KBM-7 (cell line): ENCODE measurements at regions not wholly inside any gene's neighbourhood (a gene's known extent, or its start where the extent isn't known, plus 50 kb on each side); places are given as distances from the start of the nearest gene placed in this dataset.

Experiments
- DNase-seq: peaks from one replicate; pipeline ENCODE4 v3.0.0-alpha.2; 2015
- in situ Hi-C: fragments of 300-500 bp; cut with MboI; formaldehyde crosslinking; loops from 2 replicates; pipeline ENCODE4 v1.14.3; 2020; ENCODE audit warnings: low sequenced_read_pairs, low pct_unique_long_range_greater_than_20kb, mixed read lengths

DNA sequence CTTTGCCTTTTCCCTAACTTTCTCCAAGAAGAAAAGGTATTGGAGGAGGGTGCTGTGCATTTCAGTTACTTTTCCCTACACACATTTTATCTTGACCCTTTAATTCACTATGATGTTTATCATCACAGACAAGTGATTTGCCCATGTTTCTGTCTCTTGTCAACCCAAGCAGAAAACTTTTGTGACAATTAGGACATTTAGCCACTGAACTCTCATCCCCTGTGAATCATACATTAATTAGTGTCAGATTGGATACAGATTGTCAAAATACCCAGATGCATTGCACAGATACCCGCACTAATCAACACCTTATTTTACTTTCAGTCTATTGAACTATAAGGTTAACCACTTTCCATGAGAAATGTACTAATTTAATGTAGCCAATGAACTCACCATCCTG lies 912.9 kb downstream of the SORCS1 start:
- no peak for DNase-seq
- in situ Hi-C loops = no loop called here

DNA sequence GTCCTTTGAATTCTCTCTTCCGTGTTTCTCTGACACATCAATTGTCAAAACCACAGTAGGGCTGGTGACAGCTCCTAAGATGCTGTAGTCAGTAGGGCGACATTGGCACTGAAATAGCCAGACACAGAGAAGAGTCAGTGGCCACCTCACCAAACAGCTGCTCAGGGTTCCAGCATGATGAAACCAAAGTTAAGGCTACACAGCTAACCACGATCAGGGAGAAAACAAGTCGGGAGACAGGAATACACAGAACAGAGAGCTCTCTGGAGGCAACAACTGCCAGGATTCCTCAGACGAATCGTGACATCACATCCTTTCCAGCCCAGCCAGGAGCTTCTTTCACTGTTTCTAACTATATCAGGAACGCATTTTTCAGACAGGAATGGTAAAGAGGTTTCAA lies 922.2 kb downstream of the SORCS1 start:
- in situ Hi-C loops = no loop called here
- DNase-seq = no peak

DNA sequence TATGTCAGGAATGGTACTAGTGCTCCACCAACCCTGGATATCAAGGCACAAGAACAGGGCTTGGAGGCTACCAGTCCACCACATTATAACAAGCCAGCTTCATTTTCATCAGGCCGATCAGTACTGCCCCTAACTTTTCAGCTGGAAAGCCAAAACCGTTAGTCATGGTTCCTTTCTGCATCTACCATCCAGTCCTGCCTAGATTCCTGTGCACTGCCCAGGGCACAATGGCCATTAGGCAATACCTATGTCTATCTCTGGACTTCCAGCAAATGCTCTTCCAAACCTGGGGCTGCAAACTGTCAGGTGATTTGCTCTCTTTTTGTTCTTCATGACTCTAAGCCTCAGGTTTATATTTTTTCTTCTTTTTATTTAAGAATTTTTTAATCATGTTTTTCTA lies 937.7 kb downstream of the SORCS1 start:
- in situ Hi-C loops = no loop called here
- DNase-seq = no peak

DNA sequence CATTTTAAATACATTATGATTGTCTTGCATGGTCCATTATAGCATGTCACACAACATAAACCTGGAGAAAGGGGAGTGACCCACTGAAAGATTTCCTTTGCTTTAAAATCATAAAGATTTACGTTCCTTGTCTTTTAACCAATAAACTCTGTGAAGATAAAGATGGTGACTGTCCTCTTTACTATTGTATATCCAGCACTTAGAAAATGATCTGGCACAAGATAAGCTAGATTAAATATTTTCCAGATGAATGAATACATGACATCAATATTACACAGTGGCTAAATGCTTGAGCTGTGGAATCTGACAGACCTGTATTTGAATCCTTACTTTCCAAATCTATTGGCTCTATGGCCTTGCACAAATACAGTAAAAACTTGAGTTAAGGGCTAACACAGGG lies 938.4 kb downstream of the SORCS1 start:
- in situ Hi-C loops = no loop called here
- DNase-seq = no peak

DNA sequence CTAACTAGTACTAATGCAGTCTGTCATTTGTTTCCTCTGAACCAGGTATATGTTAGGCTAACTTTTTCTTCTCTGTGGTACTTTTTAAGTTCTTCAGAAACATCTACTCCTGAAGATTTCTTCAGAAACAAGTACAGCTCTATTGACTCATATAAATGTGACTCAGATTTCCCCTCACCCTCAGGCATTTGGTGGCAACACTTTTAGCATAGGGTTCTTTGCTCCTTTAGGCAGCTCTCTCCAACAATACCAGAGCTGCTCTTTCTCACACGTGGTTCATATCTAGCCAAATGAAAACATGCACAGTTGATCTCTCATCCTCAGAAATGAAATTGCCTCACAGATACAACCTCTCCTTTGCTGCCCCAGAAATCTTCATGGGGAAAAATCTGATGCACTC lies 939.8 kb downstream of the SORCS1 start:
- no peak for DNase-seq
- in situ Hi-C loops = no loop called here

DNA sequence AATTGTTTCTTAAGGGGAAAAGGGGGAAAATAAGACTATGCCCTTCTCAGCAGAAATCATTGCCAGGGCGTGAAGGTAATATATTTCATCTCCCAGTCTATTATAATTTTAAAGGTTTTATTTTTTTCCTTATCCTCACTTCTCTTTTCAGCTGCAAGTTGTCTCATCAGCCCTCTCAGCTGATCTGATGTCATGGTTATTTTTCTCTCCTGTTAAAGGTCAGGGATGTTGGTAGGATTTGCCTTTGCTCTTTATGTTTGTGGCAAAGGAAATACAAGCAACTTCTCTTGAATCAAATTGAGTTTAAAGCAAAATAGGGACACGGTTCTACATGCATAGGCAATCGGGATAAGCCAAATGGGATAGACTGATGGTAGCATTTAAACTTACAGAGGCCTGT lies 946.9 kb downstream of the SORCS1 start:
- in situ Hi-C loops = no loop called here
- DNase-seq = no peak

DNA sequence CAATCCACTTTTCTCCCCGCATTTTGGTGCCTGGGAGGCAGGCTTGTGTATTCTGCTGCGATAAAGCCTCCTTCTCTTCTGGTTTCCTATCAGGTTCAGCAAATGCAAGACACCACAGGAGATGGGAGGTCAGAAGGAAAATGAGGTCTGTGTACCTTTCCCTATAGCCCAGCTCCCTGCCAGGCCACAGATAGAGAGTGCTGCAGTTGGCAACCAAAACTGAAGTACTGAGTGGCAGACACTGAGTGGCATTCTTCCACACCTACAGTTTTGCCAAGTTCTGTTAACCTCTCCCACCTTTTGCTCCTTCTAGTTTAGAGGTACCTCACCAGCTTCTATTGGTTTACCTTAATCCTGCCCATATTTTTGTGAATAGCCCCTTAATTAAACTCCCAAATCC lies 948.4 kb downstream of the SORCS1 start:
- in situ Hi-C loops = no loop called here
- no peak for DNase-seq

DNA sequence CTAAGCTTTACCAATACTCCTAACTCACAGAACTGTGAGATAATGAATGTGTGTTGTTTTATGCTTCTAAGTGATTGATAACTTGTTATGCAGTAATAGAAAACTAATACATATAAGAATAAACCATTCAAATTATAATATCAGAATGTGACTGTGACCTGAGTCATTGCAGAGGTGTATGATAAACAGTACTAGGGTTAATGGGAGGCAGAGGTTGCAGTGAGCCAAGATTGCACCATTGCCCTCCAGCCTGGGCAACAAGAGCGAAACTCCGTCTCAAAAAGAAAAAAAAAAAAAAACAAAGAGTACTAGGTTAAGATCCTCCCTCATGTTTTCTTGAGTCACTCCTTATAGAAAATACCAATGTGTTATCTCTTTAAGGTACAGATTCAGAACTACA lies 950.3 kb downstream of the SORCS1 start:
- in situ Hi-C loops = no loop called here
- no peak for DNase-seq

DNA sequence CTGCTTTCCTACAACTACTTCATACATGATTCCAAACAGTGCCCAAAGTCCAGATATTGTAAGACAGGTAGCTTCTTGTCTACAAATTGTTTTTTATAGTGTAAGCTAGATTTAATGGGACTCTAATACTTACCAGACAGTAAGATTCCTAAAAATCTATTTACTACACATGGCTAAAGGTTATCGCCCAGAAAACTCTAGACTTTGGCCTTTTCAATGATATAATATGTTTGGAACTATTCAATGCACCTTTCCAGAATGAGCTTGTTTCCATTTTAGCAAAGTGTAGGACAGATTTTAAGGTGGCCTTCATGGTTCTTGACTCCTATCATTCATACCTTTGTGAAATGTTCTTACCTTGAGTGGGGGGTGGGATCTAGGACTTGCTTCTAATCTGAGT lies 951.0 kb downstream of the SORCS1 start:
- in situ Hi-C loops = no loop called here
- DNase-seq = no peak

DNA sequence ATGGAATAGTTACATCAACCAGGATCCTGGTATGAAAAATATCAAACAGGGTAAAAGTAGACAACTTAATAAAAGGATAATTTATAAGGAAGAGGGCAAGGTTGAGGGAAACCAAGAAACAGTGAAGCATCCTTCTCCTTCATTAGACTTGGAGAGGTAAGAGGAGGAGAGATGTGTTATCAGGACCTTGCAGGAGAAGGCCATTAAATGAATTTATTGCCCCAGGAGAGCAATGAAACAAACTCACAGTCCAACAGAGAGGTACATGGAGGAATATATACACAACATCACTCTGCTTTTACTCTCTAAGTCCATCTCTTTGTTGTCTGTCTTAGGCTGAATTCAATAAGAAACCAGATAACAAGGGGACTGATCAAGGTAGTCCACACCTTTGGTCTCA lies 966.2 kb downstream of the SORCS1 start:
- in situ Hi-C loops = no loop called here
- DNase-seq = no peak

DNA sequence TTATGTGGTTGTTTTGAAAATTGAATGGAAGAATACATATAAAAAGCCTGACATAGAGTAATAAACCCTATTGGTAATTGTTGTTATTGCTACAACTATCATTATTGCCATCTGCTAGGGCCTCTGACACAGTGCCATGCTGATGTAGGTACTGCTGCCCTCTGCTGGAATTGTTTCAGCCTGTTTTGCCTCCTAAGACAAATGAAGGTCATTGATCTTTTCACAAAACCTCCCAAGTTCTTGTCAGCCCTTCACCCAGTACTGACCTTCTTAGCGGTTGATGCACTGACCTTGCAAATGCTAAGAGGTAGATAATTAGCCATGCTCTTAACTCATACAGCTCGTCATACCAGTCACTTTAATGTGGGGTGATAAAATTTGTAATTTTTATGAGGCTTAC lies 975.2 kb downstream of the SORCS1 start:
- DNase-seq = peak; percentile 16

DNA sequence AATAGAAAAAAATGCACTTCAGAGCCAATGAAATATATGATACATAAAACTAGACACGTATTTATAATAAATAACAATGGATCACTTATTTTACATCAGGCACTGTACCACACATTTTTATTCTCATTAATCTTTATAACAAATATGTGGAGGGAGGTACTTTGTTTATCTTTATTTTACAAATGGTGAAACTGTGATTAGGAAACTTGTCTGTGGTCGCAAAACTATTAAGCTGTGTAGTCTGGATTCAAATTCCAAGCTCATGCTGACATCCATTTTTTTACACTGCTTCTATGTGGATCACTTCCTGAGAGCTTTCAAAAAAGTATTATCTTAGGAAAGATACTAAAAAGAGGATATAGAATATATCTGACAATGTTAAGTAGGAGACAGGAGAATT lies 978.6 kb downstream of the SORCS1 start:
- in situ Hi-C loops = no loop called here
- DNase-seq = no peak

More for the DNA sequence above, 975.2 kb downstream of the SORCS1 start:
- in situ Hi-C loops = no loop called here

DNA sequence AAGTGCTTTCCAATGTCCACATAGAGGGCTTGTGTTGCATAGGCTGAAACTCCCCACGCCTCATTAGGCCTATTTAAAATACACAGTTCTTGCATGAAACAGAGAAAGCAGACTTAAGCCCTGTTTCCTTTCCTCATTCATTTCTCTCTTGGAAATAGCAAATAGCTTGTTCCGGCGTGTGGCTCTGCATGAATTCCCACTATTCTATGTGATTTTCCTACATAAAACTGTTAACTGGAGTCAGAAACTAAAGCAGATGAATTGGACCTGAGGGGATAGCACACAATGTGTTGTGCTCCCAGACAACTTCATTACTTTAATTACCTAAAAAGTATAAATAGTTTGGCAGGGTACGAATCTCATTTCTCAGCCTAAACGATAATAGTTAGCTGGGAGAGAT lies 981.5 kb downstream of the SORCS1 start:
- in situ Hi-C loops = no loop called here

DNA sequence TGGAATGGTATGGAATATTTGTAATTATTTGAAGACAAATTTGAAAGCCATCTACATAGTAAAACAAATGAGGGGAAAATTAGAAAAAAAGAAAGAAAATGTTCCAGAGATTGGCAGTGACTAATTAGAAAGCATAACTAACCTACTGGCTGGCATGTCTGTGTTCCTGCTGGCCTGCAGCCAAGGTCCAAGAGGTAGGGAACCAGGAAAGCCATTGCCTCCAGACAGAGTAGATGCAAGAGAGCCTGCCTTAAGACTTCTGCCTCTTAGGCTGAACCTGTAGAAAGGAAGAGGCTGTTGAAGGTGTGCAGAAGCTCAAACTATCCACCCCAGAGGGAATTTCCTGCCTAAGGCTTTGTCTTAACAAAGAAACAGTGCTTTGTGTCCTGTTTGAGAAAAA lies 982.0 kb downstream of the SORCS1 start:
- in situ Hi-C loops = no loop called here

More for the DNA sequence above, 981.5 kb downstream of the SORCS1 start:
- no peak for DNase-seq

DNA sequence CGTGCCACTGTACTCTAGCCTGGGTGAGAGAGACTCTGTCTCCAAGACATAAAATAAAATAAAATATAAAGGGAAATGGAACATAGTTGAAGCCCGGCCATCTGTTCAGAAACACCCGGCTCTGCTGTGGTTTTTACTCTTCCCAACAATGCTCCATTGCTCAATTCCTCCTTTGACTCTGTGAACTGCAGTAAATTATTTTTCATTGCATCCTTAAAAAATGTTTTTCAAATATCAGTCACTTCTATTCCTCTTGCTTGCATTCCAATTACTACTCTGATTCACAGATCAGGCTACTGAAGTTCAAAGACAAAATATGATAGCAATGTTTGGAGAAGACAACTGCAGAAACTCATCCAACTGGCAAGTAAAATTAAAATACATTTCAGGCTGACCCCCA lies 983.0 kb downstream of the SORCS1 start:
- no peak for DNase-seq
- in situ Hi-C loops = no loop called here

More for the DNA sequence above, 982.0 kb downstream of the SORCS1 start:
- no peak for DNase-seq

DNA sequence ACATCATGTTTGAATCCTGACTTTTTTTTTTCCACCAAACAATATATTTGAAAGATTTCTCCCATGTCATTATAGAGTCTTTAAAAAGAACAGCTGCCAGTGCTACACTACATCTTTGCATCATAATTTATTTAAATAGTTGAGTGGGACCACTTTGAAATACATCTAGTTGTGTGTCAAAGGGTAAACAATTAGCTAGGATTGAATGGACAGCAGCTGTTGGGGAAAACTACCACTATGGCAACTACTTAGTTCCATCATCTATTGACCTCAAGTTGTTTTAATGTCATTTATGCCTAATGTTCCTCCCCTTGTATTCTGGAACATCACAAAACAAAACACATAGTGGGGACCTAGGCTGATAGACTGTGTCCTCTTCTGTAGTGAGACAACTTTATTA lies 985.1 kb downstream of the SORCS1 start:
- no peak for DNase-seq
- in situ Hi-C loops = no loop called here

DNA sequence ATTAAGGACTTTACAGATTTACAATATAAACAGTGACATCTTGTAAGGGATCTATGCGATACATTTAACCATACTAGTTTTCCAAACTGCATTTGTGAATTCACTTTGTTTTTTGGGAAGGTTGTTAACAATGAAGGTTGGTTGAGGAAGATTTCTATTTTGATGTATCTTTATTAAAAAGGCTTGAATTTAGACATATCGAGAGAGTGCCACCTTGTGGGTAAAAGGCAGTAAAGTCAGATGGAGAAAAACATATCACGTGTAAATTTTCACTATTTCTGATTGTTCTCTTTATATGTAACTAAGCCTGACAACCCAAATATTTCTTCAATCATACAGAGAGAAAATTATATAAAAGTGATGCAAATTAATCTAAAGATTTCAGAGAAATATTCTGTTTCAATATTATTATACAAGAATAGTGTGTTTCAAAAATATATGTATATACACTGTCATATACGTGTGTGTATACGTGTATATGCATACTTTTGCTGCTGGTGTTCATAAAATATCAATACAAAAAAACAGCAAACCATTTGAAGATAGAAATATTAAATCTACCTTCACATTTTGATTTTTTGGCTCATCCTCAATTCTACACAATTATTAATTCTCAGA lies 988.6 kb downstream of the SORCS1 start:
- peak; percentile 11 for DNase-seq

DNA sequence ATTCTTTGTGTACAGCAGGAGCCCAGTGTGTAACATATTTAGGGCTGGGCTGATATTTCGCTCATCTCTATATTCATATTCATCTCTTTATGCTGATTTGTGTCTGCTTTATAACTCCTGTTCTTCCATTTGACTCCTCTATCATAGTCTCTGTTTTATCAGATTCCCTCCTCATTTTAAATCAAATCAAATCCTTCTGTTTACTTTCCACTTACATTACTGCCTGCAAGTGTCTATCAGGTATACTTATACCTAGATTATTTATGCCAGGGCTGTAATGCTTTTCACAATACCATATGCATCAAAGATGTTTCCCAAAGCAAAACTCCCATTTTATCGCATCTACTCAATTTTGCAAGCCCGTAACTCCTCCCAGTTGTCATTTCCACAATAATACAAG lies 990.7 kb downstream of the SORCS1 start:
- in situ Hi-C loops = no loop called here
- DNase-seq = no peak

More for the DNA sequence above, 988.6 kb downstream of the SORCS1 start:
- in situ Hi-C loops = no loop called here

DNA sequence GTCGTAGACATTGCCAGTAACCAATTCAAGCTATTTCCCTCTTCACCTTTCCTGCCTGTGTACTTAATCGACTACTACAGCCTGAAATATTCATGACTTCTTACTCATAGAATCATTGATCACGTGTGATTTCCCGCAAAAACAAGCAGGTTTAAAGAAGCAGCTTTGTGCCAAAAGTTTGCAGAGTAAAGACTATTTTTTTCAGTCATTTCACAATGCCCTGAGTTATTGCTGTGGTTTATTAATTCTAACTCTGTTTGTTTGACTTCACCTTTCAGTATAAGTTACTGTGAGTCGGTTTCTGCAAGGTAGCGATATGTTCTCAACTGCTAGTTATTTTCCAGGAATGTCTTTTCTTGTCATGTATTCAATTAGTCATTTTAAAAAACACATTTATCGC lies 995.3 kb downstream of the SORCS1 start:
- no peak for DNase-seq
- in situ Hi-C loops = no loop called here

DNA sequence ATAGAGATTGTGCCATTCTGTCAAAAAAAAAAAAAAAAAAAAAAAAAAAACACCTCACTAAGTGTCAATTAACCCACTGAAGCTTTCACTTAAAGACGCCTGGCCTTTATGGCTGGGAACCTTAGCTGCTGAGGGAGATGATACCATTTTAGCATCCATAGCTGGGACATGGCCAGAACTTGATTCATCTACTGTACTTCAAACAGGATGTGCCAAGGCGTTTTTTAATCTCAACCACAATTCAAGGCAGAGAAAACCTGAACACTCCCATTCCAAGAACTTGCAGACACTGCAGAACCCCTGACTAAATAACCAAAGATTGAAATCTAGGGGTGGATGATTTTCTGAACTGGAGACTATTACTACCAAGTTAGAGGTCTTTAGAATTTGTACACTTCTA lies 996.6 kb downstream of the SORCS1 start:
- in situ Hi-C loops = no loop called here
- no peak for DNase-seq

DNA sequence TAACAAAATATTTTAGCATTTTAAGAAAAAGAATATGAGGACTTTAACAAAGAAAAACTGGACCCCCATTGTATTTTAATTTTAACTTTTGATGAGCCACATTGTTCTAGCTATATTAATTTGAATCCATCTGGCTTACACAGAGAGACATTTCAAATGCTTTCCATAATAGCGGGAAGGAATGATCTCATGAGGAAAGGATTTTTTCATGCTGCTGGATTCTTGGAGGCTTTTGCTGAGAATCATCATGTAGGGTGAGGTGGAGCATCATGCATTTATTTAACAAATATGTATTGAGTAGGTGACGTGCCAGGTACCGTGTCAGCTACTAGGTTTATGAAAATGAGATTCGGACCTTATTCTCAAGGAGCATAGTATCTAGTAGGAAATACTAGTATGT lies 1006.3 kb downstream of the SORCS1 start:
- in situ Hi-C loops = no loop called here

DNA sequence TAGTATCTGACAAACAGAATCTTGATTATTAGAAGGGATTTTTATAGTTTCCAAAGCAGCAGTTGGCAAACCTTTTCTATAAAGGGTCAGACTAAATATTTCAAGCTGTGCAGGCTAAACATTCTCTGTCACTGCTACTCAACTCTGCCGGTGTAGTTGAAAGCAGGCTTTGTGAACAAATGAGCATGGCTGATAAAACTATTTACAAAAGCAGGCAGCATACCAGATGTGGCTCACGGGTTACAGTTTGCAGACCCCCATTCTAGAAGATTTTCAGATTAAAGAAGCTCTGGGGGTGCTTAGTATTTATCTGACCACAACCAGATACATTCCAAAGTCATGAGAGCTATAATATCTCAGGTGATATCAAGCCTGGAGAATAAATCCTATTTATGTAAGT lies 1017.5 kb downstream of the SORCS1 start:
- in situ Hi-C loops = no loop called here
- no peak for DNase-seq

More for the DNA sequence above, 1006.3 kb downstream of the SORCS1 start:
- no peak for DNase-seq
